HG02970 (cell line): ENCODE measurements at regions not wholly inside any gene's neighbourhood (a gene's known extent, or its start where the extent isn't known, plus 50 kb on each side); places are given as distances from the start of the nearest gene placed in this dataset.
"Not testable (repeated sequence)": the region's sequence is repeated elsewhere in the genome, so short reads cannot be mapped to it uniquely, and the experiment has no call there.

ENCODE experiments used
- ATAC-seq: cut with Tn5 transposase; IDR thresholded peaks from one replicate; pipeline ENCODE4 v1.9.1; 2021; ENCODE audit warnings: mild to moderate bottlenecking, moderate library complexity, moderate number of reproducible peaks; ENCODE audit not compliant: unreplicated experiment, low FRiP score

DNA sequence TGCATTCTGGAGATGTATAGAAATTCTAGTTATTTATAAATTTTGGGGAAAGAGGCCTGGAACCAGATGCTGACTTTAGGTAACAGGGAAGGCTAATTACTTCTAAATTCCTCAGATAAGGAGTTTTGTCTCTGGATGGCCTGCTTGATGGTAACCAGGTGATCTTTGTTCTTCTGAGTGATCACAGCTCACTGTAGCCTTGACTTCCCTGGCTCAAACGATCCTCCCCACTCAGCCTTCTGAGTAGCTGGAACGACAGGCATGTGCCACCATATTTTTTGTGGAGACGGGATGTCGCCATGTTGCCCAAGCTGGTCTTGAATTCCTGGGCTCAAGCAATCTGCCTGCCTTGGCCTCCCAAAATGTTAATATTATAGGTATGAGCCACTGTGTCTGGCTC is 54.4 kb upstream of the MSH6 start:
- ATAC-seq, result no peak

DNA sequence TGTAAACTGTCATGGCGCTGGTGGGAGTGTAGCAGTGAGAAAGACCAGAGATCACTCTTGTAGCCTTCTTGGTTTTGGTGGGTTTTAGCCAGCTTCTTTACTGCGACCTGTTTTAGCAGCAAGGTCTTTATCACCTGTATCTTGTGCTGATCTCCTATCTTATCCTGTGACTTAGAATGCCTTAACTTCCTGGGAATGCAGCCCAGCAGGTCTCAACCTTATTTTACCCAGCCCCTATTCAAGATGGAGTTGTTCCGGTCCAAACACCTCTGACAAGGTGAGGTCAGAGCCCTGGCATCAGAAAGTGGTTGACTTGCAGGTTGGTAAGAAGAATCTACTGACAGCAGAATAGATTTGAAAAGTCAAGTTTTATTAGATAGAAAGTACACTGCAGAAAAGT is 55.0 kb upstream of the MSH6 start:
- no peak for ATAC-seq

DNA sequence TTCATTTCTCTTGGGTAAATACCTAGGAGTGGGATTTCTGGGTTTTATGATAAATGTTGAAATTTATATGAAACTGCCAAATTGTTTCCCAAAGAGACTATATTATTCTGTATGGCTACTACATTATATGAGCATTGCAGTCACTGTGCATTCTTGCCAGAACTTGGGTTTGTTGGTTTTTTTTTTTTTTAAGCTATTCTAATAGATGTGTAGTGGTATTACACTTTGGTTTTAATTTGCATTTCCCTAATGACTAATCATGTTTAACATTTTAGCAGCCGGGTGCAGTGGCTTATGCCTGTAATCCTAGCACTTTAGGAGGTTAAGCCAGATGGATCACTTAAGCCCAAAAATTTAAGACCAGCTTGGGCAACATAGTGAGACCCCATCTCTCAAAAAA is 56.0 kb upstream of the MSH6 start:
- ATAC-seq, result not testable (repeated sequence)

DNA sequence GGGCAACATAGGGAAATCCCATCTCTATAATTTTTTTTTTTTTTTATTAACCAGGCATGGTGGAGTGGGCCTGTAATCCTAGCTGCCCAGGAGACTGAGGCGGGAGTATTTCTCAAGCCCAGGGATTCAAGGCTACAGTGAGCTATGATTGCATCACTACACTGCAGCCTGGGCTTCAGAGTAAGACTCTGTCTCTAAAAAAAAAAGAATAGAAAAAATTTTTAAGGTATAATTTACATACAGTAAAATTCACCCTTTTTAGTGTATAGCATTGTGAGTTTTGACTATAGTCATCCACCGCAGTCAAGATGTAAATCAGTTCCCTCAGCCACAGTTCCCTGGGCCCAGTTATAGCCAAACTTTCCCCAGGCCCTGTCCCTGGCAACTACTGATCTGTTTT is 57.1 kb upstream of the MSH6 start:
- ATAC-seq, result no peak

DNA sequence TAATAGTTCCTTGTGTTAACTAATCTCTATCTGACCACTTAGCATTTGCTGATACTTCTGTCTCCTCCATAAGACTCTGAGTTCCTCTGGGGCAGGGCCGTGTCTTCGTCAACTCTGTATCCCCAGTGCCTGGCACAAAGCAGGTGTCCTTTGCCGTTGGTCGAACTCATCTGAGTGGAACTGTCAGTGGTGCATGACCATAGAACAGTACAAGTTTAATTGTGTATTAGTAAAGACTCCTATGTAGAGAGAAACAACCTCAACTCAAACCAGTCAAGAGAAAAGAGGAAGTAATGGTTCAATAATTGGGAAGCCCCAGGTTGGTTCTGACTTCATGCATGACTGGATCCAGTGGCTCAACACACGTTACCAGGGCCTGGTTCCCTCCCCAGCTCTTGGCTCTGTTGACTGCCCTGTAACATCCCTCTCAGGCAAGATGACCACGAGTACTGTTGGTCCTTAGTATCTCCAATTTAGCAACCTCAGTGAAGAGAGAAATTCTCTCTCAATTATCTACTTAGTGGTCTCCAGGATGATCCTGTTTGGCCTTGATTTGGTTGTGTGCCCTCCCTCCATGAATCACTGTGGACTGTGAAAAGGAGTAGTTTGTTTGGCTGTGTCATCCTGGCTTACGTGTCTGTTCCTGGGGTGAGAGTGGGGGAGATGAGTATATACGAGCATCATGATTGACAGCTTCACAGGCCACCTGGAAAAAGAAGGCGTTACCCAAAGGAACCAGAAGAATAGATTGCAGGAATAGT is 58.5 kb upstream of the MSH6 start:
- peak; percentile 86 for ATAC-seq

DNA sequence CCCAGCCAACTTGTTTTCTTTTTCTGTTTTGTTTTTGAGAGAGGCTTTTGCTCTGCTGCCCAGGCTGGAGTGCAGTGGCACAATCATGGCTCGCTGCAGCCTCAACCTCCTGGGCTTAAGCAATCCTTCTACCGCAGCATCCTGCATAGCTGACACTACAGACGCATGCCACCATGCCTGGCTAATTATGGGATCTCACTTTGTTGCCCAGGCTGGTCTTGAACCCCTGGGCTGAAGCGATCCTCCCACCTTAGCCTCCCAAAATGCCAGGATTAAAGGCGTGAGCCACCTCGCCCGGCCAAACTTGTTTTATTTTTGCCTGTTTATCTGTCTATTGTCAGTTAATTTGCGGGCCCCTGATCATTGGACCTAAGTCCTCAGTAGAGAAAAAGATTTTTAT is 61.6 kb upstream of the MSH6 start:
- ATAC-seq, result no peak

DNA sequence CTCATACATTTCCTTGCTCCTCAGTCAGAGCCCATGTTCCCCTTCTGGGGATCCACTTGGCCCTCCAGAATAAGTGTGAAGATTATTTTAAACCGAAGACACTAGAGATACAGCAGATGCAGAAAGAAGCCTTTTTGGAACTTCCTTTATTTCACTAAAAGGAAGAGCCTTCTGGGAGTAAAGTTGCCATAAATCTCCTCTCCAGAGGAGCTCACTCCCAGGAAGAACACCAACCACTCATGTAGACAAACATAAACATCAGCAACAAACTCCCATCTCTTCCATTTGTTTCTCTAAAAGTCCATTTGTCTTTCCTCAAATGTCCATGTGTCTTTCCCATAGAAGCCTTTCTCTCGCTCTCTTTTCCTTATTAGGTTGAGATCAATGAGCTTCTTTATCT is 62.4 kb upstream of the MSH6 start:
- ATAC-seq, result no peak

DNA sequence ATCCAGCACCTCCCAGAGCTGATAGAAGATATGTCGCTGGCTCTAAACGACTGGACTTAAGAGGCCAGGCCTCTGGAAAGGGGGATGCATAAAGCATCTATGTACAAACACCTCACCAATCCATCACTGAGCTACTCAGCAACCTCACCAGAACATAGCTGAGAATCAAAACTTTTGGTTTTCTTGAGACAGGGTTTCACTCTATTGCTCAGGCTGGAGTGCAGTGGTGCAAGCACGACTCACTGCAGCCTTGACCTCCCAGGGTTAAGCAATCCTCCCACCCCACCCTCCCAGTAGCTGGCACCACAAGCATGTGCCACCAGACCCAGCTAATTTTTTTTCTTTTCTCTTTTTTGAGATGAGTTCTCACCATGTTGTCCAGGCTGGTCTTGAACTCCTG is 62.9 kb upstream of the MSH6 start:
- ATAC-seq, result no peak

DNA sequence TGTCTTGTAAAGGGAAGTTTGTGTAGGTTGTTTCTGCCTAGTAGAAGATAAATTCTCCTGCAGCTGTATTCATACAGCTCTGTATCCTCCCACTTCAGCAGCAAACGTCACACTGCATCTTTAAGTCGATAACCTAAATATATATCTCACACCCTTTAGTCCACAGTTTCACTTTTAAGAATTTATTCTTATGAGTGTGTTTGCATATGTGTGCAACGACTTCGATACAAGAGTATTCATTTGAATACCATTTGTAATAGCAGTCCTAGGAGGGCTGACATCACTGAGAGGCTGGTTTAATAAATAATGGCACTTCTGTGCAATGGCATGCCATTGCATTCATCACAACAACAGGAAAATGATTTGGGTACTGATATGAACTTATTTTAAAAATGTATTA is 63.8 kb upstream of the MSH6 start:
- no peak for ATAC-seq

DNA sequence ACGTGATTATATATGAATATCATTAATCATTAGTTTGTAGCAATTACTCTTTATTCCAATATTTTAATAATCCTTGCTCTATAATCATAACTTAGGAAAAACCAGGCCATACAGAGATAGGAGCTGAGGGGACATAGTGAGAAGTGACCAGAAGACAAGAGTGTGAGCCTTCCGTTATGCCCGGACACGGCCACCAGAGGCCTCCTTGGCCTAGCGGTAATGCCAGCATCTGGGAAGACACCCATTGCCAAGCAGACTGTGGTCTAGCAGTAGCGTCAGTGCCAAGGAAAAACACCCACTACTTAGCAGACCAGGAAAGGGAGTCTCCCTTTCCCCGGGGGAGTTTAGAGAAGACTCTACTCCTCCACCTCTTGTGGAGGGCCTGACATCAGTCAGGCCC is 66.6 kb upstream of the MSH6 start:
- not testable (repeated sequence) for ATAC-seq

DNA sequence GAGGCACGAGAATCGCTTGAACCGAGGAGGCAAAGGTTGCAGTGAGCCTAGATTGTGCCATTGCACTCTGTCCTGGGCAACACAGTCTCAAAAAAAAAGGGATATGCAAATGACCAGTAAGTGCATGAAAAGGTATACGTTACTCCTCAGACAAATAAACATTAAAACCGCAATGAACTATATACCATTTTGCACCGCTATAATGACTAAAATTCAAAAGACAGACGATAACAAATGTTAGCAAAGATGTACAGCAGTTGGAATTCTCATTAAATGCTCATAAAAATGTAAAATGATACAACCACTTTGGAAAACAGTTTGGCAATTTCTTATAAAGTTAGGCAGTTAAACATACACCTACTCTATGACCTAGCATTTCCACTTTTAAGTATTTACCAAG is 67.4 kb upstream of the MSH6 start:
- ATAC-seq, result no peak

DNA sequence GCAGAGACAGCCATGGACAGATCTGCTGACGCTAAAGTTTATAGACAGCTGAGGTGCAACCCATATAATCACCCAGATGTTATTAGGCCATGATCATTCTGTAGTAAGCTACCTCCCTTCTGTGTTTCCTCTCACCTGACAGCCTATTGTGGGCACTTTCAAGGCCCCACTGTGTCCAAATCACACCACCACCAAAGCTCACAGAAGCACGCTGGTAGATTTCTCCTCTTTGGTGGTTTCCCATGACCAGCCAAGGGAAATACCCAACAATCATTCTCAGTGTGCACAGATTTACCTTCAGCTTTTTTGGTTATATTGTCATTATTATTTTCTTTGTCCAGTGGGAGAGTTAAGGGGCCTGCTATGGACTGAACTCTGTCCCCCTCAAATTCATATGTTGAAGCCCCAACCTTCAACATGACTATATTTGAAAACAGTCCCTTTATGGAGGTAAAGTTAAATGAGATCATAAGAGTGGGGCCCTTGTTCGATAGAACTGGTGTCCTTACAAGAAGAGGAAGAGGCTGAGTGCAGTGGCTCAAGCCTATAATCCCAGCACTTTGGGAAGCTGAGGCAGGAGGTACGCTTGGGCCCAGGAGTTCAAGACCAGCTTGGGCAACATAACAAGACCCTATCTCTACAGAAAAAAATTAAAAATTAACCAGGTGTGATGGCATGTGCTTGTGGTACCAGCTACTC is 74.0 kb upstream of the MSH6 start:
- ATAC-seq, result no peak

DNA sequence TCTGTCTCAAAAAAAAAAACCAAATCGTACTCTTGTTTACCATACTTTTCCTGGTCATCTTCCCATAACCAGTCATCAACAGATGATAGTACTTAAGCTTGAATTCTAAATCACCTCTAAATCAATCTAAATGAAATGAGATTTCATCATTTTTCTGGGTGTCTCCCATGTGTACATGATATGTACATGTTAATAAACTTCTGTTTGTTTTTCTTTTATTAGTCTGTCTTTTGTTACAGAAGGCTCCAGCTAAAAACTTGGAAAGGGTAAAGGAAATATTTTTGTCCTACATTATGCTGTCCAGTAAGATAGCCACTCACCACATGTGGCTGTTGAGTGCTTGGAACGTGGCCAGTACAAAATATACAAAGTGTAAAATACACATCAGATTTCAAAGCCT is 78.7 kb upstream of the MSH6 start:
- no peak for ATAC-seq

DNA sequence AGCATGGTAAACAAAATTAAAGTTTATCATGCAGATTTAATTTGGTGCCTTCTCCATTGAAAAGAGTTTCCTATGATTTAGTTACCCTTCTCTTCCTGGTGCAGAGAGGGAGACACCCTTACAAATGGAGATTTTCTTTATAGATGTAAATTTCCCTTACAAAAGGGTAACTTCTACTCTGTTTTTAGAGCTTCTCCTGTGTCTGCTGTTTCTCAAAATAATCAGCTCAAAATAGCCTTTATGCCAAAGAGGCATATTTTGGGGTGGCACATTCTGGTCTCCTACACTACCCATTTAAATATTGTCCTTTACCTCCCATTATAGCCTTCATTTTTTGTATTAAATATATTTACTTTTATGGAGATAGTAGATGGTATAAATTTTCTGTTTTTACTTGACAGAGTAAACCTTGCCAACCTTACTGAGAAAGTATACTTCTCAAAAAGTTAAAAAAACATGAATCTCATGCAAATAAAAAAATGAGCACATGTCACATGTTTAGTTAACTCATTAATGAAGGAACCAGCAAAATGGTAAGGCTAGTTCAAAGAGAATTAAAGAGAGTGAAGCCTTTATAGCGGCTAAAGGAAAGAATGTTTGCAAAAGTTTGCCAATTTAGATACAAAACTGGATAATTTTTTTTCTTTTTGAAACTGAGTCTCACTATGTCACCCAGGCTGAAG is 83.3 kb upstream of the MSH6 start:
- no peak for ATAC-seq

DNA sequence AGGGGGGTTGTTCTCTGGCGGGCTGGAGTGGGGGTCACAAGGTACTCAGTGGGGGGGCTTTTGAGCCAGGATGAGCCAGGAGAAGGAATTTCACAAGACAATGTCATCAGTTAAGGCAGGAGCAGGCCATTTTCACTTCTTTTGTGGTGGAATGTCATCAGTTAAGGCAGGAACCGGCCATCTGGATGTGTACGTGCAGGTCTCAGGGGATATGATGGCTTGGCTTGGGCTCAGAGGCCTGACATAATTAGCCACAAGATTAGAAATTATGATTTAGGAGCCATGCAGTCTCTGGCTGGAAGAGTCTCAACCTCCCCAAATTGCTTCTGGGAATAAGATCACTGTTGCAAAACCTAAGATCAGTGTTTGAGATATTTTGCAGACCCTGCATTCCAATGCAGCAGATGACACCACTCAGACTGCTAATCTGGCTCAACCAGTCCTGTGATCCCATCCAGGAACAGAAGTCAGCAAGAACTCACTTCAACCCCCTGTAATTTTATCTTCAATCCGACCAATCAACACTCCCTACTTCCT is 84.4 kb upstream of the MSH6 start:
- ATAC-seq, result not testable (repeated sequence)

DNA sequence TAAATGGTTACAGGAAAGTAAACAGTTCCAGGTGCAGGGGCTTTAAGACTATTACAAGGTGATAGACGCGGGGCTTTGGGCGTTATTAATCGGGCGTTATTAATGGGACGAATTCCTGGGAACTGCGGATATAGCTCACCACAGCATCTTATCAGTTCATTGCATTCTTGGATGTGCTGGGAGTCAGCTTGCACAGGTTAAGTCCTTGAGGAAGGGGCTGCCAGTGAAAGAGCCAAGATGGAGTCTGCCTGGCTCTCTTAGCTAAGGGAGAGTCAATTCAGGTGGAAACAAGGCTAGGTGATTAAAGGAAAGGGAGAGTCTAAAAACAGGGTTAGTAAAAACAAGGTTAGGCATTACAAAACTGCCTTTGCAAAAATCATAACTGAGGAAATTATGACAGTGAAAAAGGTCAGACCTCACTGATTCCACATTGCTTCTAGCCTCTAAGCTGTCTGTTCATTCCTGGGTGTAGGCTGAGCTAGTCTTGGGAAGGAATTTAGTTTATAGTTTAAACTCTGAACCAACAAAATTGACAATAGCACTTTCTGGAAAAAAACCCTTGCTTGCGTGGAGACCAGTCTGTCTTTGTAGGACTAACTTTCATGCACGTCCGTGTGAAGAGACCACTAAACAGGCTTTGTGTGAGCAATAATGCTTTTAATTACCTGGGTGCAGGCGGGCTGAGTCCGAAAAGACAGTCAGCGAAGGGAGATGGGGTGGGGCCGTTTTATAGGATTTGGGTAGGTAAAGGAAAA is 85.1 kb upstream of the MSH6 start:
- ATAC-seq, result not testable (repeated sequence)

DNA sequence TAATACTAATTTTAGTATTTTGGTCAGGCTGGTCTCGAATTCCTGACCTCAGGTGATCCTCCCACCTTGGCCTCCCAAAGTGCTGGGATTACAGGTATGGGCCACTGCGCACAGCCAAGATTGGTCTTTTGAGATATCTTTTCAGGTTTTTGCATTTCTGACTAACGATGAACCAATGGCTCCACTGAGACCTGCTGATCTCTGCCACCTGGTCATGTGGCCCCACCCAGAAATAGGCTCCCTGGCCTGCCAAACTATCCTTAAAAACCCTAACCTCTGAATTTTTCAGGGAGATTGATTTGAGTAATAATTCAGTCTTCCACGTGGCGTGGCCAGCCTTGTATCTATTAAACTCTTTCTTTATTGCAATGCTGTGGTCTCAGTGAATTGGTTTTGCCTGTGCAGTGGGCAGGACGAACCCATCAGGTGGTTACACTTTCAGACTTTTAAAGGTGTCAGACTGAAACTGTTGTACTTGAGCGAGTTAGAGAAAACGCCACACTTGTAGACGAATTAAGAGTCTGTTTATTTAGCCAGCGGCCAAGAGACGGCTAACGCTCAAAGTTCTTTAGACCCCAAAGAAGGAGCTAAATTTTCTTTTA is 85.8 kb upstream of the MSH6 start:
- ATAC-seq, result no peak

DNA sequence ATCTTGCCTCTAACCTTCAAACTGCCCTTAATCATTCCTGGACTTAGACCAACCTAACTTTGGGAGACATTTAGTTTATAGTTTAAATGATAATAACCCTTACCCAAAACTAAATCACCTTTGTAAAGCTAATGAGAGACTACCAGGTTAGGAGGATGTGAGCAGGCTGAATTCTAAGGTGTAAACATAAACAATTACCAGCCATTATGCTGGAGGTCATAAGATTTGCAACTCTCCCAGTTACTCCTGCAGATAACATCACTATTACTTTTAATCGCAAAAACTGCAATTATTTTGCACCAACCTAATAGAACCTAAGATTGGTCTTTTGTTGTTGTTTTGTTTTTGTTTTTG is 86.5 kb upstream of the MSH6 start:
- no peak for ATAC-seq

DNA sequence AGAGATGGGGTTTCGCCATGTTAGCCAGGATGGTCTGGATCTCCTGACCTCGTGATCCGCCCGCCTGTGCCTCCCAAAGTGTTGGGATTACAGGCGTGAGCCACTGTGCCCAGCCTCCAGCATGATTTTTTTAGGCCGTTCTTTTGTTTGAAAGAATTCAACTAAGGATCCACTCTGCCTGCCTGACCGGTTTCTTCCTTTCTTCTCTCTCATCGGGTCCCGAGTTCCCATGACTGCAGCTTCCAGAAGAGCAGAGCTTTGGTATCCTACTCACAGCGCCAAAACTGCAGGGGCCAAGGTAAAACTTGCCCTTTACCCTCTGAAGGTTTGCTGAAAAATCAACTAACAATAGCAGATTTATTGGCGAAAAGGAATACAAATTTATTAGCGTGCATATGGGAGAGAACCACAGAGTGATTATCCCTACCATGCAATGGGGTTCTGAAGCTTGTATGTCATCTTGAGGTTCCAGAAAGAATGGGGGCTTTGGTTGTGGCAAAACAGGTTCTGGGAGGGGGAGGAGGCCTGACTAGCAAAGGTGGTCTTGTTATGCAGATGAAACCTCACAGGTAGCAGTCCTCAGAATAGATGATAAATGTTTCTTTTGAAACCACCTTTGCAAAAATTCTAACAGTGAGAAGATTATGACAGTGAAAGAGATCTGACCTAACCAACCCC is 87.0 kb upstream of the MSH6 start:
- ATAC-seq, result no peak

DNA sequence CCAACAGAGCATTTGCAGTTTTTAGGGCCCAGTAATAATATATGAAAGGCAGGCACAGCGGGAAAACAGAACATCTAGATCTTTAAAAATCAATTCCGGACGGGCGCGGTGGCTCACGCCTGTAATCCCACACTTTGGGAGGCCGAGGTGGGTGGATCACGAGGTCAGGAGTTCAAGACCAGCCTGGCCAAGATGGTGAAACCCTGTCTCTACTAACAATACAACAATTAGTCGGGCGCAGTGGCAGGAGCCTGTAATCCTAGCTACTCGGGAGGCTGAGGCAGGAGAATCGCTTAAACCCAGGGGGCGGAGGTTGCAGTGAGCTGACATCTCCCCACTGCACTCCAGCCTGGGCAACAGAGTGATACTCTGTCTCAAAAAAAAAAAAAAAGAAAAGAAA is 88.5 kb upstream of the MSH6 start:
- not testable (repeated sequence) for ATAC-seq
